H1 (cell line): ENCODE measurements at regions not wholly inside any gene's neighbourhood (a gene's known extent, or its start where the extent isn't known, plus 50 kb on each side); places are given as distances from the start of the nearest gene placed in this dataset.

ENCODE experiments used
- CEBPB ChIP-seq: IDR thresholded peaks from 2 replicates; pipeline ENCODE4 v1.6.1; 2012; ENCODE audit warnings: low read depth, low read length
- CHD1 ChIP-seq: IDR thresholded peaks from 2 replicates; pipeline ENCODE4 v1.6.1; 2012; ENCODE audit warnings: low read depth, low read length, improper control_type of control experiment
- CHD2 ChIP-seq: IDR thresholded peaks from 2 replicates; pipeline ENCODE4 v1.6.1; 2012; ENCODE audit warnings: low read length, improper control_type of control experiment
- NRF1 ChIP-seq: IDR thresholded peaks from 2 replicates; pipeline ENCODE4 v1.6.1; 2011; ENCODE audit warnings: mild to moderate bottlenecking, low read depth, low read length, improper control_type of control experiment
- RBBP5 ChIP-seq: IDR thresholded peaks from 2 replicates; pipeline ENCODE4 v1.7.1; 2012; ENCODE audit warnings: low read depth, mild to moderate bottlenecking, inconsistent platforms, low read length, moderate library complexity, borderline replicate concordance
- TF ChIP-seq, protein P1 (sequence below): IDR thresholded peaks from 2 replicates; pipeline ENCODE4 v1.6.1; 2012; ENCODE audit warnings: inconsistent platforms
- TF ChIP-seq, protein P2 (sequence below), 3 experiments: IDR thresholded peaks; 1 replicate in 2 of 3; 2 replicates in 1 of 3; pipeline versions ENCODE4 v1.5.1 to v1.6.1; 2011; ENCODE audit warnings: low read length in 3 of 3, mild to moderate bottlenecking in 3 of 3, inconsistent platforms in 2 of 3, low read depth in 1 of 3, moderate library complexity in 1 of 3; ENCODE audit not compliant: insufficient read depth in 1 of 3; ENCODE audit errors: control extremely low read depth in 1 of 3

GRCh38 chr4:86543560-86544309 is 50.4 kb upstream of the PTPN13 start (continued):
- TF ChIP-seq, protein P1, sequence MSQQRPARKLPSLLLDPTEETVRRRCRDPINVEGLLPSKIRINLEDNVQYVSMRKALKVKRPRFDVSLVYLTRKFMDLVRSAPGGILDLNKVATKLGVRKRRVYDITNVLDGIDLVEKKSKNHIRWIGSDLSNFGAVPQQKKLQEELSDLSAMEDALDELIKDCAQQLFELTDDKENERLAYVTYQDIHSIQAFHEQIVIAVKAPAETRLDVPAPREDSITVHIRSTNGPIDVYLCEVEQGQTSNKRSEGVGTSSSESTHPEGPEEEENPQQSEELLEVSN, result no peak
- no peak for TF ChIP-seq CHD1
- no peak for TF ChIP-seq CEBPB
- TF ChIP-seq NRF1, result no peak
- no peak for TF ChIP-seq RBBP5
- TF ChIP-seq CHD2, result no peak
- TF ChIP-seq, protein P2, sequence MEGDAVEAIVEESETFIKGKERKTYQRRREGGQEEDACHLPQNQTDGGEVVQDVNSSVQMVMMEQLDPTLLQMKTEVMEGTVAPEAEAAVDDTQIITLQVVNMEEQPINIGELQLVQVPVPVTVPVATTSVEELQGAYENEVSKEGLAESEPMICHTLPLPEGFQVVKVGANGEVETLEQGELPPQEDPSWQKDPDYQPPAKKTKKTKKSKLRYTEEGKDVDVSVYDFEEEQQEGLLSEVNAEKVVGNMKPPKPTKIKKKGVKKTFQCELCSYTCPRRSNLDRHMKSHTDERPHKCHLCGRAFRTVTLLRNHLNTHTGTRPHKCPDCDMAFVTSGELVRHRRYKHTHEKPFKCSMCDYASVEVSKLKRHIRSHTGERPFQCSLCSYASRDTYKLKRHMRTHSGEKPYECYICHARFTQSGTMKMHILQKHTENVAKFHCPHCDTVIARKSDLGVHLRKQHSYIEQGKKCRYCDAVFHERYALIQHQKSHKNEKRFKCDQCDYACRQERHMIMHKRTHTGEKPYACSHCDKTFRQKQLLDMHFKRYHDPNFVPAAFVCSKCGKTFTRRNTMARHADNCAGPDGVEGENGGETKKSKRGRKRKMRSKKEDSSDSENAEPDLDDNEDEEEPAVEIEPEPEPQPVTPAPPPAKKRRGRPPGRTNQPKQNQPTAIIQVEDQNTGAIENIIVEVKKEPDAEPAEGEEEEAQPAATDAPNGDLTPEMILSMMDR (IDR thresholded peaks at IDR 0.05; ENCODE audit: control extremely low read depth in 1 of 3, insufficient read depth in 1 of 3, low read depth in 1 of 3, low read length in 3 of 3), result no peak
